Pancreas (tissue), 10 donors: ENCODE measurements at regions not wholly inside any gene's neighbourhood (a gene's known extent, or its start where the extent isn't known, plus 50 kb on each side); places are given as distances from the start of the nearest gene placed in this dataset.
"Not testable (repeated sequence)": the region's sequence is repeated elsewhere in the genome, so short reads cannot be mapped to it uniquely, and the experiment has no call there.

ENCODE experiments used
- ATAC-seq, 4 donors: fragments of 200-7000 bp; cut with Tn5 transposase; one replicate each; pipeline versions ENCODE4 v1.8.0 to v1.9.1; 2020; ENCODE audit warnings: mild to moderate bottlenecking in 4 of 4, moderate library complexity in 4 of 4
- DNase-seq, 6 donors: peaks; one replicate each; pipeline ENCODE4 v3.0.0-alpha.2; 2020
- FAIRE-seq: peaks from 2 replicates; lab custom pipeline; 2012; peaks lifted over from hg19 to GRCh38; lab: Jason Lieb, UNC
- H3K27ac ChIP-seq, 4 donors: fragments of 200-600 bp; sonication (generic); 1 replicate in 3 of 4; 2 replicates in 1 of 4; pipeline versions ENCODE4 v1.5.0 to v1.8.0; 2020
- H3K27me3 ChIP-seq, 4 donors: fragments of 200-600 bp; one replicate each; pipeline ENCODE4 v1.8.0; 2021
- H3K36me3 ChIP-seq, 3 donors: fragments of 200-600 bp; sonication (generic) in 1 of 3; one replicate each; pipeline versions ENCODE4 v1.5.0 to v1.8.0; 2020 to 2021
- H3K4me1 ChIP-seq, 3 donors: fragments of 200-600 bp; one replicate each; pipeline ENCODE4 v1.8.0; 2021
- H3K4me3 ChIP-seq, 4 donors: fragments of 200-600 bp; sonication (generic) in 2 of 4; one replicate each; pipeline versions ENCODE4 v1.5.0 to v1.8.0; 2020 to 2021
- H3K9me3 ChIP-seq, 4 donors: fragments of 200-600 bp; one replicate each; pipeline ENCODE4 v1.8.0; 2021
- CTCF ChIP-seq, 4 donors: fragments of 200-600 bp; sonication (generic) in 3 of 4; IDR thresholded peaks; one replicate each; pipeline versions ENCODE4 v1.5.0 to v1.8.0; 2021; ENCODE audit warnings: antibody characterized with exemption in 4 of 4
- WGBS, 2 donors: extraction: QIAGEN DNeasy Blood & Tissue Kit; methylation state at CpG; one replicate each; pipeline ENCODE4 v1.1.7; 2013; 5-methylcytosine and 5-hydroxymethylcytosine counted together
- intact Hi-C, 3 donors: fragments of 100-400 bp; cut with DNase I; formaldehyde crosslinking; loops; one replicate each; pipeline versions ENCODE4 v1.11.1 to v1.14.2; 2022
- donor health status: healthy with polysubstance abuse.
- donor health status: DM: no; HTN: no; CAD: no; lungs with moderate emphysema.
- donor health status: DM: no; HTN: no; CAD: no.
- donor health status: control.
- donor health status: control.
- donor health status: Bipolar disorder and iron deficiency.
- donor health status: DM: yes; HTN: yes; CAD: no.
- donor health status: DM: no; HTN: no; CAD: no.
- donor health status: DM: no; HTN: no; CAD: no.
- donor health status: DM: yes; HTN: yes; CAD: no.

GRCh38 chr4:13921805-13922204 lies 294.3 kb upstream of the BOD1L1 start:
- DNase-seq: no peak
- H3K4me3 ChIP-seq: no peak overlapping the region
- WGBS, 2 donors: 15 to 21% methylated on average over 1 of the region's 1 CpG
- no peak for TF ChIP-seq CTCF (IDR thresholded peaks at IDR 0.05)
- FAIRE-seq: no peak
- H3K27me3 ChIP-seq: no peaks in the 10 kb centered on the region
- H3K9me3 ChIP-seq: no peaks in the 10 kb centered on the region
- ATAC-seq: no peak
- no peaks in the 10 kb centered on the region for H3K36me3 ChIP-seq
- H3K4me1 ChIP-seq: no peaks in the 10 kb centered on the region
- H3K27ac ChIP-seq: no peak overlapping the region
- intact Hi-C loops: no loop called here

GRCh38 chr4:13922459-13922858 lies 294.9 kb upstream of the BOD1L1 start:
- WGBS, 2 donors: 82 to 87% methylated on average over 2 of the region's 2 CpGs
- Histone ChIP-seq H3K27me3 (no peaks in the 10 kb centered on the region), H3K36me3 (no peaks in the 10 kb centered on the region), H3K27ac (no peak overlapping the region), H3K4me1 (no peaks in the 10 kb centered on the region), H3K9me3 (no peaks in the 10 kb centered on the region), H3K4me3 (no peak overlapping the region)
- TF ChIP-seq CTCF (IDR thresholded peaks at IDR 0.05): no peak
- DNase-seq: no peak
- intact Hi-C loops: no loop called here
- FAIRE-seq: no peak
- ATAC-seq: no peak

- H3K9me3 ChIP-seq: no peaks in the 10 kb centered on the region
- H3K27ac ChIP-seq: no peak overlapping the region
- H3K4me1 ChIP-seq: no peaks in the 10 kb centered on the region
- ATAC-seq (no peak), DNase-seq (no peak), FAIRE-seq (no peak)
- no peaks in the 10 kb centered on the region for H3K36me3 ChIP-seq
- H3K4me3 ChIP-seq: no peak overlapping the region
- WGBS, 2 donors: 50 to 52% methylated on average over 4 of the region's 4 CpGs
- TF ChIP-seq CTCF (IDR thresholded peaks at IDR 0.05): no peak
- H3K27me3 ChIP-seq: no peaks in the 10 kb centered on the region
- intact Hi-C loops: no loop called here
Observed at GRCh38 chr4:13922873-13923645, 295.5 kb upstream of the BOD1L1 start.

- no CpG with 5 or more reads among the region's 1 CpG for WGBS, 2 donors
Observed at GRCh38 chr4:13924900-13925299, 297.4 kb upstream of the BOD1L1 start.

GRCh38 chr4:13928214-13928613 lies 300.7 kb upstream of the BOD1L1 start:
- FAIRE-seq (no peak), ATAC-seq (no peak), DNase-seq (no peak)
- H3K27me3 ChIP-seq: no peaks in the 10 kb centered on the region
- 60 to 79% methylated on average over 7 of the region's 7 CpGs for WGBS, 2 donors
- no peak overlapping the region for H3K27ac ChIP-seq
- TF ChIP-seq CTCF (IDR thresholded peaks at IDR 0.05): no peak
- H3K36me3 ChIP-seq: no peaks in the 10 kb centered on the region
- H3K4me1 ChIP-seq: no peaks in the 10 kb centered on the region
- H3K9me3 ChIP-seq: no peaks in the 10 kb centered on the region
- H3K4me3 ChIP-seq: no peak overlapping the region
- intact Hi-C loops: no loop called here

More at GRCh38 chr4:13924900-13925299, 297.4 kb upstream of the BOD1L1 start:
- ATAC-seq, H3K27me3 ChIP-seq, H3K9me3 ChIP-seq, H3K4me1 ChIP-seq, FAIRE-seq, intact Hi-C loops, DNase-seq, H3K27ac ChIP-seq, H3K36me3 ChIP-seq, H3K4me3 ChIP-seq: not testable (repeated sequence)
